GM19023 (cell line): ENCODE measurements at regions not wholly inside any gene's neighbourhood (a gene's known extent, or its start where the extent isn't known, plus 50 kb on each side); places are given as distances from the start of the nearest gene placed in this dataset.
"Not testable (repeated sequence)": the region's sequence is repeated elsewhere in the genome, so short reads cannot be mapped to it uniquely, and the experiment has no call there.

Source experiments
- ATAC-seq: cut with Tn5 transposase; IDR thresholded peaks from one replicate; pipeline ENCODE4 v1.9.1; 2021; ENCODE audit warnings: mild to moderate bottlenecking, moderate library complexity; ENCODE audit not compliant: unreplicated experiment

DNA sequence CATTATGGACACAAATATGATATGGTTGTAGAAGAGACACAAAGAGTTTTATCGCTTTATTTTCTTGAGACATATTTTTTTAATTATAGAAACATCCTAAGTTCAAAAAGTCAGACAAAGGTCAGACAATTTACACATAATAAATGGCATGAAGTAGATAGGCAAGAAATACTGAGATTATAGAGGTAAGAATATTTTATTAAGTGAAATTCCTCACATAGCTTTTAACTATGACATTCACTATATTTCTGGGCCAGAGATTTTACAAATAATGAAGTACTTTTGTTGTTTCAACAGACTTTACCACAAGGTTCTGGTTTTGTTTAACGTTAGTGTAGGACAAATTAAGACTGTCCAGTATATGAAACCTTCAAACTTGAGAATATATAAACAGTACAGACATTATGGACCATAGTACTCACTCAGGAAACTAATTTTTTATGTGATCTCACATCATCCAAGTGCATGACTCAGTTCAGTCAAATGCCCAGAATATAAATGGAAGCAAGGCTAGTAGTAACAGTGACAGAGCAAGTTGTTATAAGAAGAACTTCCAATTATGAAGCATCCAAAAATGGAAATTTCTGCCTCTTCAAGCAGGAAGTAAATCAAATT lies 394.8 kb downstream of the KCNJ2 start:
- ATAC-seq = no peak

DNA sequence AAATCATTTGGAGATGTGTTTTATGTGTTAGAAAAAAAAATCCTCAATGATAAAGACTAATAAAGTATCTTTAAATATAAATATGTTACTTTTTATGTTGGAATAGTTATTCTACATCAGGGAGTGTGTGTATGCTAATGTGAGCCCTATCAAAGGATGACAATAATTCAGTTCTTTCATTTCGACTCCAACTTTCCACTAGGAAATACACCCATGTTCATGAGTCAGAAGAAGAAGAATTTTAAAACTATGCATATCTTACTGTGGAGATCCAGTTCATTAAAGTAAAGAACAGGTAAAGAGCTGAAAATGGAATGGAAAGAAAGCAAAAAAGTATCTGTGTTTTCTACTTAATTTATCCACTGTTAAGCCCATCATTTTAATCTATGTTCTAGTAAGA lies 399.8 kb downstream of the KCNJ2 start:
- ATAC-seq = no peak

DNA sequence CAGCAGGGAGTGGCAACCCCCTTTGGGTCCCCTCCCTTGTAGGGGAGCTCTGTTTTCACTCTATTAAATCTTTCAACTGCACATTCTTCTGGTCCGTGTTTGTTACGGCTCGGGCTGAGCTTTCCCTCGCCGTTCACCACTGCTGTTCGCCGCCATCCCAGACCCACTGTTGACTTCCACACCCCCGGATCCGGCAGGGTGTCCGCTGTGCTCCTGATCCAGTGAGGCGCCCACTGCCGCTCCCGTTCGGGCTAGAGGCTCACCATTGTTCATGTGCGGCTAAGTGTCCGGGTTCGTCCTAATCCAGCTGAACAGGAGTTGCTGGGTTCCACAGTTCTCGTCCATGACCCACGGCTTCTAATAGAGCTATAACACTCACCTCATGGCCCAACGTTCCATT lies 408.1 kb downstream of the KCNJ2 start:
- no peak for ATAC-seq

DNA sequence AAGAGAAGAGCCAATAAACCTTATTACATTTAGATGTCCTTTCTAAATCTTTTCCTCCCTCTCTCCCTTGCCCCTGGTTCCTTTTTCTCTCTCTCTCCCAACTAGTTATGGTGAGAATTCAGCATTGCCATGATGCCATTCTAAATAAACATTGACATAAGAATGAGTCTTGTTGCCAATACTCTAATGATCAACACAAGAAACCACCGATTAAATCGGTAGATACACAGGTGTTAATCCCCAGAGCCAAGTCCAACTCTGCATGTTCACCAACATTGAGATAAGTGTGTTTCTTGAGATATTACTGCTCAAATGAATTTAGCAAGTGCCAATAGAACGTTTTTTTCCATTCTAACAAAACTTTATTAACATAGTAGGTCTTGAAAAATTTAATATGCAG lies 412.1 kb downstream of the KCNJ2 start:
- no peak for ATAC-seq

DNA sequence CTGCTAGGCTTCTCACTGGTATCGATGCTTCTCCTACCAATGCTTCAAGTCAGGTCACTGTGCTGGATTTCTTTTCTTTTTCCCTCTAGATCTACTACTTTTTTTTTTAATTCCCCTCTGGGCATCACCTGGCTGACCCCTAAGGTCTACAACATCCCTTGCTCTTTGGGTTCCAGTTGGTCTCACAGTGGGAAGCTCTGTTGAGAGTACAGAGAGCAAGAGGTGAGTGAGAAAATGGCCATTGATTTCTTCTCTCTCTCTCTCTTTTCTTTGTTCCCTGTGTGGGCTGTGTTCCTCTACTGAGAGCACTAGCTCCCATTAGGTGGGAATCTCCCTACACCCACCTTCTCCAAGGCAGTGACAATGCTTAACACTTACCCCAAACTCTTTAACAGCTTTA lies 413.4 kb downstream of the KCNJ2 start:
- no peak for ATAC-seq

DNA sequence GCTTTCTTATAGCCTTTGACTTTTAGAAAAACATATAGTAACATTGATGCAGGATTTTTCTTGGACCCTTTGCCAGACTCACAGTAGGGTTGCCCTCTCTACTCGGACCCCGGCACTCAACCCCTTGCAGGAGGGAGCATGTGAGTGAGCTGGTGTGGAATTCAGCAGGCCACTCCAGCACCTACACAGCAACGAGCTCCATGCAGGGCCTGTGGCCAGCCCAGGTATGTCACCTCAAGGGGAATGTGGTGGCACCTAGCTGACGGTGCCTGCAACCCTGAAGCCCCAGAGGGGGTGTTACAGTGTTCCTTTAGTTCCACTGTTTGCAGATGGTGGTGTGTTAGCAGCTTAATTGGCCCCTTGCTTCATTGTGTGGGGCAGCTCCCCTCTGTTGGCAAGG lies 414.9 kb downstream of the KCNJ2 start:
- no peak for ATAC-seq

DNA sequence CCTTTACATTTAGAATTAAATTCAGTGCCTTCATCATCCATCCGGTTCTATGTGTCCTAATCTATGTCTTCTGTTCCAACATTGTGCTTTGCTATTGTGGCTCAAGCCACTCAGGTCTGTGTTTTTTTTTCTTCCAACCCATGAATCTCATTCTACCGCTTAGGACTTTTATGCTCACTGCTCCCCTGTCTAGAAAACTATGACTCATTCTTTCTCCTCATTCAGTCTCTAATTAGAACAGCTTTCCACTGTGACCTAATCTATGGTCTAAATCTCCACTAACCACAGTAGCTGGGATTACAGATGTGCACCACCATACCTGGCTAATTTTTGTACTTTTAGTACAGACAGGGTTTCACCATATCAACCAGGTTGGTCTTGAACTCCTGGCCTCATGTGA lies 418.7 kb downstream of the KCNJ2 start:
- ATAC-seq = no peak

DNA sequence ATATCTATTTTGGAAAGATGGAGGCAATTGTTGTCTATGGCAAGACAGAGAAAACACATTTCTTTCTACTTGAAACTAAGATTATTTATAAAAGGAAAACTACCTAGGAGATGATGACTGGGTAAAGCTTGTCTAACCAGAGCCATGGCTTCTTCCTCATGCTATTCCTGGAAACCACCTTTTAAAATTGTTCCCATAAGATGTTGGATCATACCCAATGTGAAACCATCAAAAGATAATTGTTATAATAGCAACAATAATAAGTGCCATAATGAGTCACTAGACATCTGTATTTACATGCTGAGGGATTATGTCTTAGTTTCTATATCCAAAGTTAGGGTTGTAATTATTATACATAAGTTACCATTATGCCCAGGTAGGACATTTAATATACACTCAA lies 428.4 kb downstream of the KCNJ2 start:
- ATAC-seq = no peak

DNA sequence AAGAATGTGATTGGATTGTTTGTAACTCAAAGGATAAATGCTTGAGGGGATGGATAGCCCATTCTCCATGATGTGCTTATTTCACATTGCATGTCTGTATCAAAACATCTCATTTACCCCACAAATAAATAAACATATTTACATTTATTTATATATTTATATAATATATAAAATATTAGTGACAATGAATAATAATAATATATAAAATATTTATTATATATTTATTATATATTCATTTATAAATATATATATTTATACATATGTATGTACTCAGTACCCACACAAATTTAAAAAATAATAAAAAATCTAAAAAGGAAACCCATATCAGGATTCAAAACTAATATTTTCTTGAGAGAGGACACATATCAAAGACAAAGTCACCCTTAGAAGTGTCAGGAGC lies 429.9 kb downstream of the KCNJ2 start:
- ATAC-seq = no peak

DNA sequence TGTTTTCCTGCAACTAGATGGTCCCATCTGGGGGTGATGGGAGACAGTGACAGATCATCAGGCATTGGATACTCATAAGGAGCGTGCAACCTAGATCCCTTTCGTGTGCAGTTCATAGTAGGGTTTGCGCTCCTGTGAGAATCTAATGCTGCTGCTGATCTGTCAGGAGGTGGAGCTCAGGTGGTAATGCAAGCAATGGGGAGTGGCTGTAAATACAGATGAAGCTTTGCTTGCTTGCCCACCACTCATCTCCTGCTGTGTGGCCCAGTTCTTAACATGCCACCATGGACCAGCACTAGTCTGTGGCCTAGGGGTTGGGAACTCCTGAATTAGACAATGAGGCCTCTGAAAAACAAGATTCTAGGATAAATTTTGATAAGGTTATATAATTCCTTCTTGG lies 430.6 kb downstream of the KCNJ2 start:
- ATAC-seq = not testable (repeated sequence)

DNA sequence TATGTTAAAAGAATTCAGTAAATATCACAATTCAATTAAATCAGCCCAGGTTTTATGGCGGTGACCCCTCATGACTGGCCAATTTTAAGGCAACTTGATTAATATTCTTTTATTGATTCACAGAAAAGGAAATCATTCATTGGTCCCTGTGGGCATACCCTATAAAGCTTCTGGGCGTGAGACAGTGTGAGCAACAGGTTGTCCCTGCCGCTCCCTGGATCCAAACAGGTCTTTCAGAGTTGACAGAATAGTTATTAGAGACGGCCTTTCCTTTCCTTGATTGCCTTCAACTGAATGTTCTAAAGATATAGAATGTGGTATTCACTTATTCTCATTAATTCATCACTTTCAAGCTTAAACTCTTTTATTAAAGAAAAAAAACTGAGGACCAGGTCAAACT lies 433.9 kb downstream of the KCNJ2 start:
- ATAC-seq = no peak

DNA sequence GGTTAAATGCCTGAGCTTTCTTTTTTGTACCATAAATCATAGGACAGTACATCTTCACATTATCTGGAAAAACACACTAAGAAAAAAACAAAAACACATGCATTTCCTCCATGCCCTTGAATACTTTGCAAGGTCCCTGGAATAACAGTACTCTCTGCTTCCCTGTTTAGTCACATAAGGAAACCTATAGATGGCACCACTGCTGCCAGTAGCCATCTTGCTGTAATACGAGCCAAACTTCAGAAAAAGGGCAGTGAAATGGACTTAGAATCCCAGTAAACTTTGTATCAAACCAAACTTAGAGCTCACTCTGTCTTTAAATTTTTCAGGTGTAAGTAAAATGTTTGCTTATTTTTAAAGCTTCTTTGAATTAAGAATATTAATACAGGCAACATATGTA lies 435.5 kb downstream of the KCNJ2 start:
- ATAC-seq = no peak

DNA sequence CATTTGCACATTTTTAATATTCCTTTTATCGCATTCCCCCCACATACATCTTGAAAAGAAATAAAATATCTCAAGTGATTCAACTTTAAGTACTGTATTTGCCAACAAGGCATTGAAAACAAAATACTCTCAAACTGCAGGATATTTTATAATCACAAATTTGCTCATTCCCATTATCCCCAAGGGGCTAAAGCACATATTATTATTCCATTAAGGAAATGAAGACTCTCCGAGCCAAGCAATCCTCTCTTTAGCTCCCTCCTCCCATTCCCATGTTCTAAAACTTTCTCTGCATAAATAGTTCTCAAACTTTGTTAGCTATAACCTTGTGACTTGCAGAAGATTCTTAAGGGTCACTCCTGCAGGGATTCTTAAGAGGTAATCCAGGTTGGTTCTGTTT lies 436.8 kb downstream of the KCNJ2 start:
- no peak for ATAC-seq

DNA sequence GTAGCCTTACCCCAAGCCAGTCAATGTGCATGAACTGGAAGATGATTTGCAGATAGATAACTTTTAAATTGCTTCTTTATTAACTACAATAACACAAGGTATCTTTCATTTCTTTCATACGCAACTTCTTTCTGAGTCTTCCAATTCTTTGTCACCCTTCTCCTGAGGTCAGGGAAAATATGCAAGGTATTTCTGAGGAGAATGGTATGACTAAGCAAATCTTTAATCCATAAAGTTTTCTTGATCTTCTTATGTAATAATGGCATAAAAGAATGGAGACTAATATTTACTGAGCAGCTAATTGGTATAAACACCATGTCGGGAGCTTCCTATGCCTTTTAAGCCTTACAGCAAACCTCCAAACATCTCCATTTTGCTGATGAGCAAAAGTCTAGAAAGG lies 438.9 kb downstream of the KCNJ2 start:
- no peak for ATAC-seq

DNA sequence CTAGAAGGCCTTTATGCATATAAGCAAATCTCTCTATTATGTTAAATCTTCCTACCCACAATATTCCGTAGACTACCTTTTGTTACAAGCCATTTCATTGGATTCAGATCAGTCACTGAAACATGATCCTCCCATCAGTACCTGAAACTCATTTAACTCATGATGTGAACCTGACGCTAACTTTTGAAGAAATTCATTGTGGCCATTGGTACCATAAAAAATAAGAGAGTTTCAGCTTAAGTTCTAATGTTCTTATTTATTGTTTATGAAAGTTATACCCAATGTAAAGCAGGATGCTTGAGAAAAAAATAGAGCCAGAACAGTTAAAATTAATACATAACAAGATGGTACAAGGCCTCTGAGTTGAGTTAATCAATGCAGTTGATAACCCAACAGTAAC lies 439.6 kb downstream of the KCNJ2 start:
- no peak for ATAC-seq

DNA sequence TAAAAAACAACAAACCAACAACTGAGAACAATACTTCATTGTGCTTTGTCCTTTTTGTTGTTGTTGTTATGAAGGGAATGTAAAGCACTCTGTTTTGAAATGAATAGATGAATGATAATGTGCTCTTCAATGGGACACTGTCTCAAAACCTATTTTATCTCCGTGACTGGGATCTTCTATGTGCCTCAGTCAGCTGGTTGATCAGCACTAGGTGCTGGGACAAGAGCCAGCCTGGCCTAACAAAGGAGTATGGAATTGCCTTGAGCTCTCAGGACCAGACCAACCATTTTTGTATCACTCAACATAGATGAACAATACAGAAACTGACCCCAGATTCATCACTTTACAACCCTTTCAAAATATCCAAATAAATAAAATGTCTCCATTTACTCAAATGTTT lies 440.2 kb downstream of the KCNJ2 start:
- ATAC-seq = no peak

DNA sequence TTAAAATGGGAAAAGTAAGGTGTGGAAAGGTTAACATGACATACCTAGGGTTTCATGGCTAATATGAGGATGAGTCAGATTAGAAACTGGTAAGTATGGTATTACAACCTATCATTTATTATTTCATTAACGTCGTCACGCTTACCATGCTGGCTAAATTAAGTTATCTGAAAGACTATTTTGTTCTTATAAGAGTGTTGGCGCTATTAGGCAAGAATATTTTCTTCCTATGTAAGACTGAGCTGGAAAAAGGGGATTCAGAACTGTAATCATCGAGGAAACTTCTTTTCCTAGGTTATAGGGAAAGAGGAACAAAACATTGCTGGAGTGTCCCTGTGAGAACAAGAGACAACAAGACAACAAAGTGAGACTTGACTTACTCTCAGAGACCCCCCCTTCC lies 440.8 kb downstream of the KCNJ2 start:
- no peak for ATAC-seq

DNA sequence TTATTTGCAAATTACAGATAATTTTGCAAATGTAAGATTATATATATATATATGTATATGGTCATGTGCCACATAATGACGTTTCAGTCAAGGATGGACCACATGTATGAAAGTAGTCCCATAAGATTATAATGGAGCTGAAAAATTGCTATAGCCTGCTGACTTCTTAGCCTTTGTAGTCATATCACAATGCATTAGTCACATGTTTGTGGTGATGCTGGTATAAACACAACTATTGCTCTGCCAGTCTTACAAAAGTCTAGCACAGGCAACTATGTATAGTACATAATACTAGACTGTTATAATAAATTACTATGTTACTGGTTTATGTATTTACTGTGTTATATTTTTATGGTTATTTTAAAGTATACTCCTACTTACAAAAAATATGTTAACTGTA lies 444.3 kb downstream of the KCNJ2 start:
- no peak for ATAC-seq

DNA sequence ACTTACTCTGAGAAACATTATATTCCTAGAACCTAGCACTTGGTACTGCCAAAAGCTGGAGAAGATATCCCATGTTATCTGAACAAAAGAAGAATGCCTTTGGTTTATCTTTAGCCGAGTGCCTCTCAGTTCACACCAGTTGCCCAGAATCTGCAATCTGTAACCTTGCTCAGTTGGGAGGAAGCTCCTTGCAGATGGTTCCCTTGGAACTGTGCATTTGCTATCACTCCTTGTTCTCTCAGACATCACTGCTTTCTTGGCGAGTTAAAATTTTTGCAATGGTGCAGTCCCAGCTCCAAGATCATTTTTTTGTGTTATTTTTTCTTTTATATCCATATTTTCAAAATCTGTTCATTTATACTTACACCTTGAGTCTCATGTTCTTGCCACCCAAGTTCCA lies 446.5 kb downstream of the KCNJ2 start:
- no peak for ATAC-seq

DNA sequence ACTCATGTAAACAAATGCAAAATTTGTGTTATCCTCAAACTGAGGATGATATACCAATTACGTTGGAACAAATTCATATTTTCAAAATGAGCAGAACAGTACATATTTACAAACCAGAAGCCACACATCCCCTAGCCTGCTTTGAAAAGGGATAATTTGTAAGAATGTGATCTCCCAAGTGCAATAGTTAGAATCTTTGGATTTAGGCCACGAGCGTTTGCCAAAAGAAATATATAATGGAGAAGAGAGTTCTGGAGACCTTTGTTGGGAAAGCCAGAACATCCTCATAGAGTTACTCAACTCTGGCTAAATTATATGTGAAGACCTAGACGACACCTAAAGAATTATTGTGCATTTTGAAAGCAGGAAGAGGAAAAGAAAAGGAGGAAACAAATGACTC lies 449.3 kb downstream of the KCNJ2 start:
- no peak for ATAC-seq

DNA sequence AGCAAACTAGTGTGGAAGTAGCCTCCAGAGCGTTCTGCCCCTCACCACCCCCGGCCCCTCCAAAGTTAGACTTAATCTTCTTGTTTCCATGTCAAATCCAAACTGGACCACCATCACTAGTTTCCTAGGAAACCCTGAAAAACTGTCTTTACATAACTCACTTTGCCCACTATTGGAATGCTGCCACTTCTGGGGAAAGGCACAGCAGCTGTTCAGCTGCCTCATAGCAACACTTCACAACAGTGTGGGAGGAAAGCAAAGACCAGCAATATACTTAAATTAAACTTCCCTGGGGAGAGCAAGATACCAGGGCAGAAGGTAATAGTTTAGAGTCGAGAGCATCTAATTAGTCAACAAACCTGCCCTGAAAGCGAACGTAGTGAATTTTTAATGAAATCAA lies 452.2 kb downstream of the KCNJ2 start:
- no peak for ATAC-seq

DNA sequence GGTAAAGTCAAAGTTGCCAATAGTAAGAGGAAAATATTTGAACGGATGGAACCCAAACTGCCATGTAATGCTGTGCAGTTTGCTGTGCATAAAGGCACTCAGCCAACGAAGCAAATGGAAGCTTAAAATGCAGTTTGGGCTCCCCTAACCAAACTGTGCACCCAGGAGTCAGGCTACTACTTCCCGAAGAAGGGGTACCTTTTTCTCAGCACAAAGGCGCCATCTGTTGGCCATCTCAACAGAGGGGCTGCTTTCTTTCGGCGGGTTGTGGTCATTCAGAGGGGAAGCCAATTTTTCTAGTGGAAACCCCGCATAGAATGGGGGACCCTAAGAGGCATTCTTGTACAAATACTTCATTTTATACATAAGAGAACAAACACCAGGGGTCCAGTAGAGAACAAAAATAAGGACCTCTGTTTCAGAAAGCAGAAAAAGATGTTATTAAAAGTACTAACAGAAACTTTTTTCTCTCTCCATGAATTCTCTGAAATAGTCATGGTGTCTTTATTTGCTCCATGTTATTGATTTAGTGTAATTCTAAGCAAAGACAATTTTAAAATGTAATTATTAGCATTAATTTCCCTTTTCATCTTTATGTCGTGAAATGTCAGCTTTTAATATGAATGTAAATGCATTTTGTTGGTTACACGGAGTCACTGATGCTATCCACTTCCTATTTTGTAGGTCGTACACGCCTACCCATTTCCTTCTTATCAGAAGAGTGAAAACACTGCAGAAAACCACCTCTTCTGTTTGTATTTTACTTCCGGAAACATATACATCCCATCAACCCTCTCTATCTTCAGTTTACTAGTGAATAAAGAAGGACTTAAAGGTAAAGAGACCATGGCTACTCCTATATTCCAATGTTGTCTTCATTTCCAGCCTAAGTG lies 453.3 kb downstream of the KCNJ2 start:
- no peak for ATAC-seq

DNA sequence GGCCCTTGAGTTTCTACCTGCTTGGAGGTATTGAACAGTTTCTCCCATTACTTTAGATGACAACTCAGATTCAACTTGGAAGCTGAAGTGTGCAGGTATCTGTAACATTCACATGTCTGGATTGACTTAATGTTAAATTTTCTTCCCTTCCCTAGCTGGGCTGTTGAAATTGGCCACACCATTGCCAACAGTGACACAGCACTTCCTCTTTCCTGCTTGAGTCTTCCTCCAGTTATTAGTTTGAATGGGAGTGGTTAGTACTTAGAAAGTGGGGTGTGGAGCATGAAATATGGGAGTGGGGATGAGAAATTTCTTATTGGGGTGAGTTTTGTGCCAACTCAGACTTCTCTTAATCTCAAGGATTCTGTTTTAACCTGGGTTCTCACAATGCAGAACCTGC lies 454.9 kb downstream of the KCNJ2 start:
- no peak for ATAC-seq
